ENCODE measurements at regions not wholly inside any gene's neighbourhood (a gene's known extent, or its start where the extent isn't known, plus 50 kb on each side); places are given as distances from the start of the nearest gene placed in this dataset.

DNA sequence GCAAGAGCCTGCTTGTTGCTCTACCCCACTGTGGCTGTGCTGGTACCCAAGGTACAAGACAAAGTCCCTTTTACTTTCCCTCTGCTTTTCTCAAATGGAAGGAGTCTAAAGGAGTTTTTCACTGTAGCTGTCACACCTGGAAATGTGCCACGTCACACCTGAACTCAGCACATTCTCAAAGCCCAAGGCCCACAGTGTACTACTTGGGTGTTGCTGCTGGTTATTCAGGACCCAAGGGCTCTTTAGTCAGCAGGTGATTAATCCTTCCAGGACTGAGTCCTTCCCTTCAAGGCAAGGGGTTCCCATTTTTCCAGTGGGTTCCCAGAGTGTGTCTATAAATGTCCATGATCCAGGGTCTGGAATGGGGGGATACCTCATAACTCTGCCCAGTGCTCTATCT lies 63.2 kb upstream of the STK39 start:
- no peaks in the 10 kb centered on the region for H3K9me3 ChIP-seq (ENCODE audit: low read depth, low read length, poor library complexity, severe bottlenecking)
- no peak for DNase-seq (ENCODE audit: low spot score)
- no TSS peak for BruUV-seq (replicated peaks)
- CTCF ChIA-PET = interaction anchor here (0.6 kb wide), 1 partner anchor 12 kb away, joined by 3 read pairs; no protein-coding TSS in a partner anchor
- H3K4me1 ChIP-seq (ENCODE audit: insufficient read depth, low read length, poor library complexity, severe bottlenecking) = no peaks in the 10 kb centered on the region
- intact Hi-C loops (cut with micrococcal nuclease; ENCODE audit: unreplicated experiment) = no loop called here
- no peak overlapping the region for H3K4me3 ChIP-seq (ENCODE audit: low read depth, low read length, poor library complexity, severe bottlenecking)
- TF ChIP-seq EZH2 (IDR thresholded peaks at IDR 0.05; ENCODE audit: borderline replicate concordance, low read depth, low read length, poor library complexity, severe bottlenecking) = no peak
- TF ChIP-seq, protein P1, sequence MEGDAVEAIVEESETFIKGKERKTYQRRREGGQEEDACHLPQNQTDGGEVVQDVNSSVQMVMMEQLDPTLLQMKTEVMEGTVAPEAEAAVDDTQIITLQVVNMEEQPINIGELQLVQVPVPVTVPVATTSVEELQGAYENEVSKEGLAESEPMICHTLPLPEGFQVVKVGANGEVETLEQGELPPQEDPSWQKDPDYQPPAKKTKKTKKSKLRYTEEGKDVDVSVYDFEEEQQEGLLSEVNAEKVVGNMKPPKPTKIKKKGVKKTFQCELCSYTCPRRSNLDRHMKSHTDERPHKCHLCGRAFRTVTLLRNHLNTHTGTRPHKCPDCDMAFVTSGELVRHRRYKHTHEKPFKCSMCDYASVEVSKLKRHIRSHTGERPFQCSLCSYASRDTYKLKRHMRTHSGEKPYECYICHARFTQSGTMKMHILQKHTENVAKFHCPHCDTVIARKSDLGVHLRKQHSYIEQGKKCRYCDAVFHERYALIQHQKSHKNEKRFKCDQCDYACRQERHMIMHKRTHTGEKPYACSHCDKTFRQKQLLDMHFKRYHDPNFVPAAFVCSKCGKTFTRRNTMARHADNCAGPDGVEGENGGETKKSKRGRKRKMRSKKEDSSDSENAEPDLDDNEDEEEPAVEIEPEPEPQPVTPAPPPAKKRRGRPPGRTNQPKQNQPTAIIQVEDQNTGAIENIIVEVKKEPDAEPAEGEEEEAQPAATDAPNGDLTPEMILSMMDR (conservative IDR thresholded peaks at IDR 0.05; ENCODE audit: low read depth, low read length) = no peak
- H3K36me3 ChIP-seq (ENCODE audit: insufficient read depth, low read length, poor library complexity, severe bottlenecking) = no peaks in the 10 kb centered on the region
- H3K27ac ChIP-seq (ENCODE audit: low read depth, low read length, poor library complexity, severe bottlenecking) = no peak overlapping the region
- POLR2A ChIA-PET (ENCODE audit: low non-redundant PET) = no interaction called here
- H3K27me3 ChIP-seq (replicated peaks; ENCODE audit: insufficient read depth, low read depth, low read length, poor library complexity) = no peaks in the 10 kb centered on the region

DNA sequence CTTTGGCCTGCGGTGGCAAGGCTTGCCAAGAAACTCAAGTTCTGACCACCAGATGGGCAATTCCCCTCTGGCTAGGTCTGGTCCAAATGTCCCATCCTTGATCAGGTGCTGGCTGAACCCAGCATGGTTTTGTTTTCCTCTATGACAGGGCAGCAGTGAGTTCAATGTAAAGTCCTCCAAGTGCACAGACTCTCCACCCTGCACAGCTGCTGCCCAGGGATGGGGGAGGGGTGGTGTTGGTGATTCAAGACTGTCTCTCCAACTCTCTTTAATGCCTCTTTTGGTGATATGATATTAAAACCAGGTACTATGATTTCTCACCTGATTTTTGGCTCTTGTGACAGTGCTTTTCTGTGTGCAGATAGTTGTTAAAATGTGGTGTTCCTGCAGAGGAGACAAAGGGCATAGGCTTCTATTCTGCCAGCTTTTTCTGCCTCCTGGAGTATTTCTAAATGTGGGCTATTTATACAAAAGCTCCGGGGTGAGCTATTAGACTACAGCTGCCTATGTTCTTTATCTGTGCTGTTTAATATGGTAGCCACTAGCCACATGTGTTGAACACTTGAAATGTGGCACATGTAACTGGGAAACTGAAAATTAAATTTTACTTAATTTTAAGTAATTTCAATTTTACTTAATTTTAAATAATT lies 64.0 kb upstream of the STK39 start:
- Histone ChIP-seq H3K4me3 (ENCODE audit: low read depth, low read length, poor library complexity, severe bottlenecking) (no peak overlapping the region), H3K27ac (ENCODE audit: low read depth, low read length, poor library complexity, severe bottlenecking) (no peak overlapping the region), H3K27me3 (replicated peaks; ENCODE audit: insufficient read depth, low read depth, low read length, poor library complexity) (no peaks in the 10 kb centered on the region), H3K36me3 (ENCODE audit: insufficient read depth, low read length, poor library complexity, severe bottlenecking) (no peaks in the 10 kb centered on the region), H3K9me3 (ENCODE audit: low read depth, low read length, poor library complexity, severe bottlenecking) (no peaks in the 10 kb centered on the region), H3K4me1 (ENCODE audit: insufficient read depth, low read length, poor library complexity, severe bottlenecking) (no peaks in the 10 kb centered on the region)
- no TSS peak for BruUV-seq (replicated peaks)
- no peak for TF ChIP-seq EZH2 (IDR thresholded peaks at IDR 0.05; ENCODE audit: borderline replicate concordance, low read depth, low read length, poor library complexity, severe bottlenecking)
- TF ChIP-seq, protein P1 (conservative IDR thresholded peaks at IDR 0.05; ENCODE audit: low read depth, low read length) = no peak
- POLR2A ChIA-PET (ENCODE audit: low non-redundant PET) = no interaction called here
- no peak for DNase-seq (ENCODE audit: low spot score)
- intact Hi-C loops (cut with micrococcal nuclease; ENCODE audit: unreplicated experiment) = no loop called here
- CTCF ChIA-PET = no interaction called here

DNA sequence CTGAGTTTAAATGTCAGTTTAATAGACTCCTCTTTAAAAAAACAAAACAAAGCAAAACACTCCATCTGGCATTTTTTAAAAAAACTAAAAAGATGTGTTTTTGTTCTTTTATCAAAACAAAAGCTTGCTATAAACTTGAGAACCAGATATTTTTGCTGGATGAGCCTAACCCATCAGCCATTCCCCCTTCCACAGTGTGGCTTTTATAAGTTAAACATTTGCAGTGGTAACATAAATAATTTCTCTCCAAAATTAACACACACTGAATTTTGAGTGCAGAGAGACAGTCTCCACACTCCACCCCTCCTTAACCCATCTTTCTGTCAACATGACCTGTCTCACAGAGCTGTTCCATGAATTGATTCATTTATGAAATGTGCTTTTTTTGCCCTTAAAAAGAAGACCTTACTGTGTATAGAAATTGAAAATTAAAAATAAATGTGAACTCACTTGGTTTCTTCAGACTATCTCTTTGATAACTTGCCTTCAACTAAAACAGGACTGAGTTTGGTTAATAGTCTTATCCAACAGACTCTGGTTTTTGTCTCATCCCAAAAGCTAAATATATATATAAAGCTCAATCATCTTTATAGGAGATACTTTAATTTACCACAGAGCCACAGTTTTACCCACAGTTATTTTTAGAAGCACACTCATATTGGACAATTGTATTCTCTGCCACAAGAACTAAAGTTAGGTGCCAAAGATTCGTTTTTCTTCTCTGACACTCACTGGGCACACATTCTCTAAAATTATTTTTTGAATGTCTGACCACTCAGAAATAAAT lies 64.8 kb upstream of the STK39 start:
- Histone ChIP-seq H3K36me3 (ENCODE audit: insufficient read depth, low read length, poor library complexity, severe bottlenecking) (no peaks in the 10 kb centered on the region), H3K27me3 (replicated peaks; ENCODE audit: insufficient read depth, low read depth, low read length, poor library complexity) (no peaks in the 10 kb centered on the region), H3K4me3 (ENCODE audit: low read depth, low read length, poor library complexity, severe bottlenecking) (no peak overlapping the region), H3K27ac (ENCODE audit: low read depth, low read length, poor library complexity, severe bottlenecking) (no peak overlapping the region), H3K4me1 (ENCODE audit: insufficient read depth, low read length, poor library complexity, severe bottlenecking) (no peaks in the 10 kb centered on the region), H3K9me3 (ENCODE audit: low read depth, low read length, poor library complexity, severe bottlenecking) (no peaks in the 10 kb centered on the region)
- TF ChIP-seq, protein P1 (conservative IDR thresholded peaks at IDR 0.05; ENCODE audit: low read depth, low read length) = no peak
- TF ChIP-seq EZH2 (IDR thresholded peaks at IDR 0.05; ENCODE audit: borderline replicate concordance, low read depth, low read length, poor library complexity, severe bottlenecking) = no peak
- ChIA-PET POLR2A (ENCODE audit: low non-redundant PET) (no interaction called here), CTCF (no interaction called here)
- BruUV-seq (replicated peaks) = no TSS peak
- intact Hi-C loops (cut with micrococcal nuclease; ENCODE audit: unreplicated experiment) = no loop called here
- no peak for DNase-seq (ENCODE audit: low spot score)

Measured in A673 (cell line).